ENCODE measurements at regions not wholly inside any gene's neighbourhood (a gene's known extent, or its start where the extent isn't known, plus 50 kb on each side); places are given as distances from the start of the nearest gene placed in this dataset.
A peak's percentile ranks its signal among the peaks of the same experiment; 100 is the strongest.

DNA sequence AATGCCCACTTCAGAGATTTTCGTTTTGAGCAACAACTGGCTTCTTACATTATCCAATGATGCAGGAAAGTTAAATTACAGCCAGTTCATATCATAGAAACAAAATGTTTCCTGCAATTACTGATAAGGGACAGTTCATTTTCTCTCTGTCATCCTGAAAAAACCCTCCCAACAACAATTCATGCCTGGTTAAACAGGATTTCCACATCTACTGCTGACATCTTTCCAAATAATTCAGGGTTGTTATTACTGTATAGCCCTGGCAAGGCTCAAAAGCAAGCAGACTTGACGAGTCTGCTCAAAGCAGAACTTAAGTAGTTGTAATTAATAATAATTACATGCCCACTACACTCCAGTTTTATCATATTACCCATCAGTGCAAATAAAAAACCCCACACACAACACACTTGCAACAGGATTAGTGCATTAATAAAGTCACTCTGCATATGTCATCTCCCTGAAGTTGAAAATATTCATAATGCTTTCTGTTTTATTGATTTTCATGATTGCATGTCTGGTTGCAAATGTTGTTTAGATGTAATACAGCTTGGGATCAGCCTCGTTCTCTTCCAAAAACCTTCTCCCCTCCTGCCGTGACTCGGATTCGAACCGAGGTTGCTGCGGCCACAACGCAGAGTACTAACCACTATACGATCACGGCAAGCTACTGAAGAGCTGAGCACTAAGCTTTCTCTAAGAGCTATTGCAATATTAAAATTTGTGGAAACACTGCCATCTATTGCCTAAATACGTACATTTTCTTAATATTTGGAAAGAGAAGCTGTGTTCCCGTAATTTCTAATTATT, 119.6 kb upstream of the NFIB start (continued):
- no peak for TF ChIP-seq MED1 (CRISPR knock-in tag; IDR thresholded peaks at IDR 0.05; ENCODE audit: borderline replicate concordance)
- TF ChIP-seq ZFP30 (CRISPR knock-in tag; IDR thresholded peaks at IDR 0.05; ENCODE audit: borderline replicate concordance): no peak

DNA sequence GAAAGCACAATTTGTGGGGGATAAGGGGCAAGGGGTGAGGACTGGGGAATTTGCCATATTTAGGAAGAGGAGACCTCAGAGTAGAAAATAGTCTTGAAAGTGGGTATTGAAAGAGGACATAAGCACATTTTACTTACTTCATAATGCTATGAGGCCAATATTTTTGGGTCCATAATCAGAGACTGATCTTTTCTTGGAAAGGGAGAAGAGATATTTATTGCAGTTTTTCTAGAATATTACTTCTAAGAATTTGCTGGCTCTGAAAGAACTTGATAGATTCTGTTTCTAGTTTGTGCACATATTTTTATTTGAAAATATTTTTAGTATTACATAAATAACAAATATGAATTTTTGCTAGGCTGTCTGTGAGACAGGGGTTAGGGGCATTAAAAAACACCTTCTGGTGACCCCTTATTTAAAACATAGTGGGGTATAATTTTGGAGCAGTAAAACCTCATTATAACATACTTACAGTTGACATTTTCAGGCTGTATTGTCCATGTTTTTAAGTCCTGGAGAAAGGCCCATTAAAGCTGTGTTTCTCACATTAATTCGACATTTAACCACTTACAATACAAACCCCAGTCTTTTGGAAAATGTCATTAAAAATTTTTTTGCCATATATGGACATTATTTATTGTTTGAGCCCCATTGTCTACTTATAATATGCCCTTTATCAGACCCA, 118.9 kb upstream of the NFIB start:
- H3K4me1 ChIP-seq (replicated peaks in 1 of 2; ENCODE audit: control insufficient read depth in 2 of 2, insufficient read depth in 2 of 2, low read length in 2 of 2): peaks cover 0 to 20% of the 10 kb centered on the region in 2 experiments; a peak in 4 of 5 replicates
- ChIA-PET CTCF (ENCODE audit: low intra/inter-chr PET ratio) (no interaction called here), POLR2A (no interaction called here)
- TF ChIP-seq, protein P1, sequence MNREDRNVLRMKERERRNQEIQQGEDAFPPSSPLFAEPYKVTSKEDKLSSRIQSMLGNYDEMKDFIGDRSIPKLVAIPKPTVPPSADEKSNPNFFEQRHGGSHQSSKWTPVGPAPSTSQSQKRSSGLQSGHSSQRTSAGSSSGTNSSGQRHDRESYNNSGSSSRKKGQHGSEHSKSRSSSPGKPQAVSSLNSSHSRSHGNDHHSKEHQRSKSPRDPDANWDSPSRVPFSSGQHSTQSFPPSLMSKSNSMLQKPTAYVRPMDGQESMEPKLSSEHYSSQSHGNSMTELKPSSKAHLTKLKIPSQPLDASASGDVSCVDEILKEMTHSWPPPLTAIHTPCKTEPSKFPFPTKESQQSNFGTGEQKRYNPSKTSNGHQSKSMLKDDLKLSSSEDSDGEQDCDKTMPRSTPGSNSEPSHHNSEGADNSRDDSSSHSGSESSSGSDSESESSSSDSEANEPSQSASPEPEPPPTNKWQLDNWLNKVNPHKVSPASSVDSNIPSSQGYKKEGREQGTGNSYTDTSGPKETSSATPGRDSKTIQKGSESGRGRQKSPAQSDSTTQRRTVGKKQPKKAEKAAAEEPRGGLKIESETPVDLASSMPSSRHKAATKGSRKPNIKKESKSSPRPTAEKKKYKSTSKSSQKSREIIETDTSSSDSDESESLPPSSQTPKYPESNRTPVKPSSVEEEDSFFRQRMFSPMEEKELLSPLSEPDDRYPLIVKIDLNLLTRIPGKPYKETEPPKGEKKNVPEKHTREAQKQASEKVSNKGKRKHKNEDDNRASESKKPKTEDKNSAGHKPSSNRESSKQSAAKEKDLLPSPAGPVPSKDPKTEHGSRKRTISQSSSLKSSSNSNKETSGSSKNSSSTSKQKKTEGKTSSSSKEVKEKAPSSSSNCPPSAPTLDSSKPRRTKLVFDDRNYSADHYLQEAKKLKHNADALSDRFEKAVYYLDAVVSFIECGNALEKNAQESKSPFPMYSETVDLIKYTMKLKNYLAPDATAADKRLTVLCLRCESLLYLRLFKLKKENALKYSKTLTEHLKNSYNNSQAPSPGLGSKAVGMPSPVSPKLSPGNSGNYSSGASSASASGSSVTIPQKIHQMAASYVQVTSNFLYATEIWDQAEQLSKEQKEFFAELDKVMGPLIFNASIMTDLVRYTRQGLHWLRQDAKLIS (CRISPR knock-in tag; IDR thresholded peaks at IDR 0.05): no peak
- TF ChIP-seq, protein P2, sequence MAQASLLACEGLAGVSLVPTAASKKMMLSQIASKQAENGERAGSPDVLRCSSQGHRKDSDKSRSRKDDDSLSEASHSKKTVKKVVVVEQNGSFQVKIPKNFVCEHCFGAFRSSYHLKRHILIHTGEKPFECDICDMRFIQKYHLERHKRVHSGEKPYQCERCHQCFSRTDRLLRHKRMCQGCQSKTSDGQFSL (CRISPR knock-in tag; IDR thresholded peaks at IDR 0.05): no peak
- TF ChIP-seq, protein P2 (tag; IDR thresholded peaks at IDR 0.05): no peak
- TF ChIP-seq, protein P3, sequence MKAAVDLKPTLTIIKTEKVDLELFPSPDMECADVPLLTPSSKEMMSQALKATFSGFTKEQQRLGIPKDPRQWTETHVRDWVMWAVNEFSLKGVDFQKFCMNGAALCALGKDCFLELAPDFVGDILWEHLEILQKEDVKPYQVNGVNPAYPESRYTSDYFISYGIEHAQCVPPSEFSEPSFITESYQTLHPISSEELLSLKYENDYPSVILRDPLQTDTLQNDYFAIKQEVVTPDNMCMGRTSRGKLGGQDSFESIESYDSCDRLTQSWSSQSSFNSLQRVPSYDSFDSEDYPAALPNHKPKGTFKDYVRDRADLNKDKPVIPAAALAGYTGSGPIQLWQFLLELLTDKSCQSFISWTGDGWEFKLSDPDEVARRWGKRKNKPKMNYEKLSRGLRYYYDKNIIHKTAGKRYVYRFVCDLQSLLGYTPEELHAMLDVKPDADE (conservative IDR thresholded peaks at IDR 0.05; ENCODE audit: control insufficient read depth, low read depth, low read length): no peak
- TF ChIP-seq PRMT5 (CRISPR knock-in tag; IDR thresholded peaks at IDR 0.05) (no peak), YBX1 (IDR thresholded peaks at IDR 0.05) (no peak), MEIS2 (IDR thresholded peaks at IDR 0.05; ENCODE audit: partially characterized antibody) (peak; percentile 52)
- H3K79me2 ChIP-seq (ENCODE audit: control insufficient read depth, insufficient read depth, low read length): no peaks in the 10 kb centered on the region
- peak overlapping the region; percentile 50; the same call in 1 of the 3 replicates for H3K27ac ChIP-seq (ENCODE audit: extremely low read depth, low read depth, low read length)
- 22% methylated on average over 1 of the region's 1 CpG for WGBS (ENCODE audit: insufficient coverage, low coverage, missing lambda C conversion rate)
- no peaks in the 10 kb centered on the region for H3K36me3 ChIP-seq (ENCODE audit: control insufficient read depth, insufficient read depth, low read length)
- in situ Hi-C loops (cut with MboI): loop anchor here (25.0 kb wide), 2 partner anchors 704 to 996 kb away; no protein-coding TSS in a partner anchor
- H3K9me3 ChIP-seq (replicated peaks; ENCODE audit: control insufficient read depth, insufficient read depth, low read depth, low read length): peaks cover 5% of the 10 kb centered on the region
- no peak overlapping the region for H3K9ac ChIP-seq (ENCODE audit: insufficient read depth in 1 of 2, low read depth in 2 of 2, low read length in 2 of 2)
- no TSS peak for BruUV-seq (replicated peaks)
- no peaks in the 10 kb centered on the region for H3K9me1 ChIP-seq (ENCODE audit: control insufficient read depth, insufficient read depth, low read length)
- H2AFZ ChIP-seq (ENCODE audit: low read depth, low read length): peak overlapping the region; percentile 52; the same call in 1 of the 2 replicates
- no peak overlapping the region for H3K4me3 ChIP-seq
- DNase-seq (ENCODE audit: extremely low read depth in 1 of 4, low spot score in 3 of 4) (no peak), FAIRE-seq (no peak), ATAC-seq (no peak)
- intact Hi-C loops (cut with micrococcal nuclease): loop anchor here (2.0 kb wide), 1 partner anchor 1006 kb away; no protein-coding TSS in a partner anchor
- no peaks in the 10 kb centered on the region for H3K27me3 ChIP-seq (ENCODE audit: control insufficient read depth in 2 of 2, insufficient read depth in 2 of 2, low read length in 2 of 2)
- no peak overlapping the region for H3K4me2 ChIP-seq (ENCODE audit: insufficient read depth, low read length)
- H4K20me1 ChIP-seq (replicated peaks; ENCODE audit: control insufficient read depth, insufficient read depth, low read length): no peaks in the 10 kb centered on the region

Data from K562 (cell line).